LNCaP clone FGC (cell line): ENCODE measurements at regions not wholly inside any gene's neighbourhood (a gene's known extent, or its start where the extent isn't known, plus 50 kb on each side); places are given as distances from the start of the nearest gene placed in this dataset.
"Not testable (repeated sequence)": the region's sequence is repeated elsewhere in the genome, so short reads cannot be mapped to it uniquely, and the experiment has no call there.

ENCODE experiments used
- DNase-seq: peaks from one replicate; pipeline ENCODE4 v3.0.0-alpha.2; 2011; ENCODE audit warnings: low read depth
- H3K4me3 ChIP-seq: 2 replicates; pipeline ENCODE4 v1.5.1; 2011; ENCODE audit warnings: mild to moderate bottlenecking, low read depth, low read length, control low read depth
- TF ChIP-seq, protein P1 (sequence below): IDR thresholded peaks from 2 replicates; pipeline ENCODE4 v1.5.1; 2012; ENCODE audit warnings: mild to moderate bottlenecking; ENCODE audit not compliant: control insufficient read depth, insufficient read depth; ENCODE audit errors: extremely low read depth

DNA sequence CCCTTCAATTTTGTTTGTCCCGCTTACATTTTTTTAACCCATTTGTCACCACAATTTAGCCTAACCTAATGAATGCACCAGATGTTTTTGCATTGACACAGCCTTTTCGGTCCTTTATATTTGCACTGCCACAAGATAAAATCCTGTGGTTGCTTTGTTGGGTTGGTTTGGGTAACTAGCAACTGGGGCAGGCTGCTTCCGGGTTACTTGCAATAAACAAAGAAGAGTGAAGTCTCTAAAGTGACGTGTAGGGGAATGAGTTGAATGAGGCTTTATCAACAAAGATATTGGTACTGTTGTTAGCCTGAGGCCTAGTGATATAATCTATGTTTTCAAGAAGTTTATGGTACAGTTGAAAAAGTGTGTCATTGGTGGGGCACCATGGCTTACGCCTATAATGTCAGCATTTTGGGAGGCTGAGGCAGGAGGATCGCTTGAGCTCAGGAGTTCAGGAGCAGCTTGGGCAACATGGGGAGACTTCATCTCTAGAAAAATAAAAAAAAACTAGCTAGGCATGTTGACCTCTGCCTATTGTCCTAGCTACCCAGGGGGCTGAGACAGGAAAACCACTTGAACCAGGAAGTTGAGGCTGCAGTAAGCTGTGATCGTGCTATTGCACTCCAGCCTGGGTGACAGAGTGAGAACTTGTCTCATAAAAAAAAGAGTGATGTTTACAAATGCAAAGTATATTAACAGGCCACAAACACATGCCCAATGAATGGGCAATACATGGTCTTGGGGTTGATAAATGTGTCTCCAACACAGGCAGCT lies 121.8 kb downstream of the OXSM start:
- H3K4me3 ChIP-seq, result no peak overlapping the region
- DNase-seq, result no peak
- TF ChIP-seq, protein P1, sequence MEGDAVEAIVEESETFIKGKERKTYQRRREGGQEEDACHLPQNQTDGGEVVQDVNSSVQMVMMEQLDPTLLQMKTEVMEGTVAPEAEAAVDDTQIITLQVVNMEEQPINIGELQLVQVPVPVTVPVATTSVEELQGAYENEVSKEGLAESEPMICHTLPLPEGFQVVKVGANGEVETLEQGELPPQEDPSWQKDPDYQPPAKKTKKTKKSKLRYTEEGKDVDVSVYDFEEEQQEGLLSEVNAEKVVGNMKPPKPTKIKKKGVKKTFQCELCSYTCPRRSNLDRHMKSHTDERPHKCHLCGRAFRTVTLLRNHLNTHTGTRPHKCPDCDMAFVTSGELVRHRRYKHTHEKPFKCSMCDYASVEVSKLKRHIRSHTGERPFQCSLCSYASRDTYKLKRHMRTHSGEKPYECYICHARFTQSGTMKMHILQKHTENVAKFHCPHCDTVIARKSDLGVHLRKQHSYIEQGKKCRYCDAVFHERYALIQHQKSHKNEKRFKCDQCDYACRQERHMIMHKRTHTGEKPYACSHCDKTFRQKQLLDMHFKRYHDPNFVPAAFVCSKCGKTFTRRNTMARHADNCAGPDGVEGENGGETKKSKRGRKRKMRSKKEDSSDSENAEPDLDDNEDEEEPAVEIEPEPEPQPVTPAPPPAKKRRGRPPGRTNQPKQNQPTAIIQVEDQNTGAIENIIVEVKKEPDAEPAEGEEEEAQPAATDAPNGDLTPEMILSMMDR, result no peak

DNA sequence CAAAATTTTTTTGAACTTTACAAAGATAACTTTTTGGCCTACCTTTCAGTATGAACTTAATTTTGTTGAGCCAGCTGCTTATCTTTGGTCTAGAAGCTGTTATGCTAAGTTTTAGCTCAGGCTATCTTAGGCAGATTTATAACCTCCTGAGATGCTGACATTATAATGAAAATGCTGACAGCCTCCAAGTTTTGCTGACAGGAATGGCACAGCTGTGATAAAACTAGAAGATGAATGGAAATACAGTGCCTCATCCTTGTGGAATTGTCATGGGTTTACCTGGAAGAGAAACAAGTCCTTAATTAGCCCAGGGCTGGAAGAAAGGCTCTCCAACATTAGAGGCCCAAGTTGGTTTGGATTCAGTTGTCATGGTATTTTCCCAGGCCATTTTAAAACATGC lies 123.3 kb downstream of the OXSM start:
- DNase-seq, result no peak
- H3K4me3 ChIP-seq, result no peak overlapping the region
- TF ChIP-seq, protein P1, result no peak

DNA sequence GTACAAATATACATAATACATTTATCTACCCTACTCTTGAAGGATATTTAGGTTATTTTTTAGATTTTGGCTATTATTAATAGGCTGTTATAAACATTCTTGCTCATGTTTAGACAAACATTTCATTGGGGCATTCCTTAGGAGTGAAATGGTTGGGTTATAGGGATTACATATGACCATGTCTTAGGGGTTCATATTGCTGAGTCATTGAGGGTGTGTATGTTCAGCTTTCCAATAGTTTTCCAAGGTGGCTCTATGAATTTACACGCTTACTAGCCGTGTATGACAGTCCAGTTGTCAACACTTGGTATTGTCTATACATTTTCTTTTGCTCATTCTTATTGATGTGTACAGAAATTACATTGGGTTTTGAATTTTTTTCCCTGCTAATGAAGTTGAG lies 125.8 kb downstream of the OXSM start:
- TF ChIP-seq, protein P1, result no peak
- no peak overlapping the region for H3K4me3 ChIP-seq
- DNase-seq, result no peak

DNA sequence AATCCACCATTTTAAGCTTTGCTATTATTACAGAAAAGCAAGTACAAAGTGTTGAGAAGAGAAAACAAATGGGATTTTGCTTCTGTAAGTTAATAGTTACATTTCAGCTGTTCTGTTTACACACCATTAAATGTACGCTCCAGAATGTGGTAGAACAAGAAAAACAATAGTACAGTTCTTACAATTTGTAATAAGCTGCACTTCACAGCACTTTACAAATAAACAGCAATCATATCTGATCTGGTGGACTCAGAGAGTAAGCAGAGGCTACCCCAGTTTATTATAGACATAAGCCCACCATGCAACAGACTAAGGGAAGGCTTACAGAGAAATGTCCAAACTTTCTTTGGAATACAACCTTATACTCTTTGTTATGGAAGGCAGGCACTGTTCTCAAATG lies 126.4 kb downstream of the OXSM start:
- TF ChIP-seq, protein P1, result no peak
- peak; percentile 76 for DNase-seq
- H3K4me3 ChIP-seq, result no peak overlapping the region

DNA sequence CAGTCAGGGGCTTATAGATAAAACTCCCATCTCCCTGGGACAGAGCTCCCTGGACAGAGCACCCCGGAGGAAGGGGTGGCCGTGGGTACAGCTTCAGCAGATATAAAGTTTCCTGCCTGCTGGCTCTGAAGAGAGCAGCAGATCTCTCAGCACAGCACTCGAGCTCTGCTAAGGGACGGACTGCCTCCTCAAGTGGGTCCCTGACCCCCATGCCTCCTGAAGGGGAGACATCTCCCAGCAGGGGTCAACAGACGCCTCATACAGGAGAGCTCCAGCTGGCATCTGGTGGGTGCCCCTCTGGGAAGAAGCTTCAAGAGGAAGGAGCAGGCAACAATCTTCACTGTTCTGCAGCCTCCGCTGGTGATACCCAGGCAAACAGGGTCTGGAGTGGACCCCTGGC lies 142.1 kb downstream of the OXSM start:
- not testable (repeated sequence) for DNase-seq, H3K4me3 ChIP-seq

DNA sequence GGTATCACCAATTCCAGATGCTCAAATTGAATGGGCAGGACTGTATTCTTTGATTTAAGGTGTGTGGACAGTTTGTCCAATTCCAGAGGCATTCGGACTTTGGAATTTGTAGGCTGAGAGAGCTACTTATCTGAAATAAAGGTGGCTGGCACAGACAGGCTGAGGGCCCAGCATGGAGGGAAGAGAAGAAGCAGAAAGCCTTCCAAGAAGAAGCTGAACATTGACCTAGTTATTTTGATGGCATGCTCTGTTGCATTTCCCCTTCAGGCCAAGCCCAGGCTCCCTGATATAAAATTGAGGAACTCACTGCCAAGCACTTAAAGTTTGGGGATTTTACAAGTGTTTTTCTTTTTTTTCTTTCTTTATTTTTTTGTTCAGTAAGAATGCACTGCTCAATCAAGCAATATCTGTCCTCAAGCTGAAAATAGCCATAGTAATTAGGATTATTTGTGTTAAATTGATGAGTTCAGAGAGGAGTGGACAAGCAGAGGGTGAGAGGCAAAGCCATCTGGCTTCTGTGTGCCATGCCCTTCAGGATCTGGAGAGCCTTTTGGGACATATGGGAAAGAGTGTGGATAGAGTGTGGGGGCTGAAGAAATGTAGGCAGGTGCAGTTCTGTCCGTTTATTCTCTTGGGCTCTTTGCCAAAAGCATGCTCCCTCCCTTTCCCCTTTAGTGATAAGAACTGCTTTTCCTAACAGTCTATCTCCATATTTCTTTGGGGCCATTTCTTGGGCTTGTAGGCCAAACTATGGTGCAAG lies 148.9 kb downstream of the OXSM start:
- TF ChIP-seq, protein P1, result no peak
- H3K4me3 ChIP-seq, result no peak overlapping the region
- no peak for DNase-seq

DNA sequence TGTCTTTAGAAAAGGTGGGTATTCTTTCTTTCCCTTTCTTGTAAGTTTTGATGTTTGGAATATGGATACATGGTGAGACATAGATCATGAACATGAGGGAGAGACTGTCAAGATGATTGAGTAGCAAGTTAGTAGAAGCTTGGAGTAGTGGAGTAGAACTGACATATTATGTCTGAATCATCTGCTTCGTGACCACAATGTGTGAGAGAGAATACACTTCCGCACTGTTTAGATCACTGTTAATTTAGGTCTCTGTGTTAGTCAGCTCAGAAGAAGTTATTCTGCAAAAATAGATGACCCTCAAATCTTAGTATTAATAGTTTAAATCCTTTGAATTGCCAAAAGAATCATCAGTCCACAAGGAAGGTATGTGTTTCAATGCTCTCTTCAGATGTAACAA lies 151.0 kb downstream of the OXSM start:
- no peak for DNase-seq
- TF ChIP-seq, protein P1, result no peak
- H3K4me3 ChIP-seq, result no peak overlapping the region
